ENCODE measurements at regions not wholly inside any gene's neighbourhood (a gene's known extent, or its start where the extent isn't known, plus 50 kb on each side); places are given as distances from the start of the nearest gene placed in this dataset.
A peak's percentile ranks its signal among the peaks of the same experiment; 100 is the strongest.

- ATAC-seq (ENCODE audit: low read depth), result peak; percentile 60
- Histone ChIP-seq H3K4me2 (ENCODE audit: low read depth, low read length) (no peak overlapping the region; the same call in 1 of the 2 replicates), H4K5ac (ENCODE audit: low read depth, low read length) (peak overlapping the region; percentile 30; the same call in 1 of the 2 replicates), H3K14ac (replicated peaks; ENCODE audit: low read depth, low read length) (peak overlapping the region; percentile 15; the same call in 1 of the 2 replicates), H2BK5ac (ENCODE audit: low read depth, low read length, poor library complexity, severe bottlenecking) (peak overlapping the region; percentile 61), H3K9me1 (ENCODE audit: insufficient read depth, low read length) (peaks cover 15% of the 10 kb centered on the region), H3K23ac (ENCODE audit: low read depth, low read length) (peak overlapping the region; percentile 66; the same call in 1 of the 2 replicates), H2BK120ac (ENCODE audit: low read depth, low read length) (peak overlapping the region; percentile 87), H3K27me3 (ENCODE audit: control insufficient read depth, insufficient read depth, low read length) (no peaks in the 10 kb centered on the region; the same call in 1 of the 2 replicates), H2BK15ac (ENCODE audit: low read depth, low read length) (peak overlapping the region; percentile 22; the same call in 1 of the 3 replicates), H3K56ac (ENCODE audit: extremely low read depth, insufficient read depth, low read length) (no peak overlapping the region), H2AFZ (replicated peaks; ENCODE audit: low read length, poor library complexity) (peak overlapping the region; percentile 76), H4K20me1 (ENCODE audit: insufficient read depth, low read length) (no peaks in the 10 kb centered on the region), H3K36me3 (ENCODE audit: control insufficient read depth, insufficient read depth, low read length) (no peaks in the 10 kb centered on the region), H2AK5ac (ENCODE audit: low read depth, low read length) (peak overlapping the region; percentile 67; the same call in 1 of the 2 replicates), H3K9me3 (ENCODE audit: control insufficient read depth, insufficient read depth, low read length) (no peaks in the 10 kb centered on the region), H3K4ac (ENCODE audit: low read depth, low read length) (peak overlapping the region; percentile 49), H3K4me3 (ENCODE audit: insufficient read depth, low read depth, low read length) (no peak overlapping the region), H3K27ac (ENCODE audit: insufficient read depth, low read length) (peak overlapping the region; percentile 16; the same call in 1 of the 2 replicates), H4K8ac (ENCODE audit: low read depth in 2 of 2, low read length in 2 of 2) (peak overlapping the region in 1 of 2 experiments; percentile 68; a peak in 2 of 4 replicates), H3K18ac (ENCODE audit: low read depth, low read length) (peak overlapping the region; percentile 18), H3K4me1 (ENCODE audit: control insufficient read depth, insufficient read depth, low read length) (peaks cover 8% of the 10 kb centered on the region), H3K79me1 (ENCODE audit: low read depth in 1 of 2, low read length in 2 of 2) (no peaks in the 10 kb centered on the region), H2AK9ac (replicated peaks; ENCODE audit: low read depth, low read length, poor library complexity) (no peak overlapping the region), H4K91ac (ENCODE audit: insufficient read depth, low read depth, low read length) (peak overlapping the region; percentile 26), H3K9ac (ENCODE audit: low read depth, low read length) (no peak overlapping the region), H2BK20ac (ENCODE audit: low read depth, low read length) (peak overlapping the region; percentile 69)
- intact Hi-C loops (cut with micrococcal nuclease) (no loop called here), dilution Hi-C loops (cut with HindIII; ENCODE audit: low sequenced_read_pairs, unreplicated experiment) (no loop called here), in situ Hi-C loops (cut with MboI; ENCODE audit: low sequenced_read_pairs) (no loop called here)
- WGBS, 2 experiments (ENCODE audit: extremely low coverage in 2 of 2, insufficient read length in 1 of 2), result no CpG with 5 or more reads among the region's 8 CpGs
- peak; percentile 96 for DNase-seq
- ChIA-PET POLR2A (ENCODE audit: unreplicated experiment) (interaction anchor here (0.5 kb wide), 1 partner anchor 135 kb away, joined by 3 read pairs; no protein-coding TSS in a partner anchor), CTCF (interaction anchor here (1.1 kb wide), 1 partner anchor 11 kb away, joined by 3 read pairs; no protein-coding TSS in a partner anchor)
- BruUV-seq (replicated peaks), result no TSS peak
- 0 out of 2 replicates have a peak, but pooled peaks have one; percentile 18 for TF ChIP-seq NFE2L2 (IDR thresholded peaks at IDR 0.05; ENCODE audit: low read depth, low read length)
- TF ChIP-seq FOS (IDR thresholded peaks at IDR 0.05; ENCODE audit: low read depth, low read length), result peak; percentile 76
- TF ChIP-seq RAD21 (IDR thresholded peaks at IDR 0.05; ENCODE audit: low read length), result no peak
- TF ChIP-seq RFX5 (IDR thresholded peaks at IDR 0.05; ENCODE audit: low read depth, low read length), result no peak
- TF ChIP-seq MAFK (IDR thresholded peaks at IDR 0.05; ENCODE audit: low read depth, low read length), result peak; percentile 11; the same call in 1 of the 2 replicates
- no peak for TF ChIP-seq SMC3 (IDR thresholded peaks at IDR 0.05; ENCODE audit: low read depth, low read length)
These were observed 113.1 kb downstream of the GATA6 start for GRCh38 chr18:22282311-22283115.

Measured in IMR-90 (cell line).